ENCODE measurements at regions not wholly inside any gene's neighbourhood (a gene's known extent, or its start where the extent isn't known, plus 50 kb on each side); places are given as distances from the start of the nearest gene placed in this dataset.

- no peak for TF ChIP-seq SIN3A (IDR thresholded peaks at IDR 0.05; ENCODE audit: borderline replicate concordance, insufficient read depth, low read depth, low read length)
- TF ChIP-seq CTCF (IDR thresholded peaks at IDR 0.05): no peak
- TF ChIP-seq TCF7L2 (IDR thresholded peaks at IDR 0.05; ENCODE audit: low read depth, low read length): no peak
- TF ChIP-seq REST (IDR thresholded peaks at IDR 0.05; ENCODE audit: insufficient read depth in 1 of 2, low read depth in 2 of 2, low read length in 1 of 2): no peak
- TF ChIP-seq POLR2AphosphoS5 (IDR thresholded peaks at IDR 0.05; ENCODE audit: low read depth, low read length): no peak
Observed at GRCh38 chr2:12071318-12071717, 324.9 kb downstream of the LPIN1 start.

All from Panc1 (cell line).